ENCODE measurements at regions not wholly inside any gene's neighbourhood (a gene's known extent, or its start where the extent isn't known, plus 50 kb on each side); places are given as distances from the start of the nearest gene placed in this dataset.

- peak; percentile 53 for DNase-seq (ENCODE audit: low spot score)
Measured at GRCh38 chrX:10900585-10901289, 210.4 kb upstream of the HCCS start.

DNA sequence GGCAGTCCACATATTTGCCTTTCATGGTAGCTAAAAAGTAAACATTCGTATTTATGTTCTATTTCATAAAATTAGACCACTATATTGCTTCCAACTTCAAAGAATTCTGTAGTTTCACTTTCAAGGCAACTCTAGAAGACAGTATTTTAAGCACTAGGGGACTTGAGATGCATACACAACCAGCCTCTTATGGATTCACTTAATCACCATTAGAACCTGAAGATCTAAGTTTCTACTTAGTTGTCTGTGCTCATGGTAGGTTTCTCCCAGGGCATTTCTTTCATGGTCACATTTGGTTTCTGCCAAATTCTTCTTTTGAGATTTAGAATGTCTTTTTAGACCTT is 209.9 kb upstream of the HCCS start:
- DNase-seq (ENCODE audit: low spot score) = no peak

DNA sequence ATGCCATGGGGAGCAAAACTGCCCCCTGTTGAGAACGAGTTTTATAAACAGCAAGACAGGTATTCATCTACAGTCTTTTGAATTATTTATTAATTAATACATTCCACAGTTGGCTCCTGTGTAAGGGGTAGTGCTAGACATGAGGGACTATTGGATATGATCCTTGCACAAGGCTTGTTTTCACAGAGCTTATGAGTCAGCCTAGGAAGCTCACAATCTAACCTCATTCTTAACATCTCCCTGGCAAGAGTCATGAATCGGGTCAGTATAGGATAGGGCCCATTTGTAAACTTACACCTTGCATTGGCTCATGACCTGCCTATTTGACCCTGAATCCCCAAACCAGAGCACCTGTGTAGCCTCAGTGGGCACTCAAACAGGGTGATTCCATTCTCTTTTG is 209.1 kb upstream of the HCCS start:
- DNase-seq (ENCODE audit: low spot score) = no peak

DNA sequence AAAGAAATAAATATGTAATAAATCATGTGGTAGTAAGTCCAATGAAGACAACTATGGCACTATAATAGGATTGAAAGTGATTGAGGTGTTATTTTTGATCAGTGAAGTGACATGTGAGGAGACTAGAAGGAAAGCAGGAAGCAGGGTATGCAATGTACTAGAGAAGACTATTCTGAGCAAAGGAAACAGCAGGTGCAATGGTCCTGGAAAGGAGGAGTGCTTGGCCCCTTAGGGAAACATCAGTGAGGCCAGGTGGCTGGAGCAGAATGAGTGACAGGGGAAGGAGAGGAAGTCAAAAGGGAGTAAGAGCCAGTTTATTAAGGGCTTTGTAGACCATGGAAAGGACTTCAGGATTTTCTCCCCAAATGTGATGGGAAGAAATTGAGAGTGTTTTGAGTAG is 207.6 kb upstream of the HCCS start:
- DNase-seq (ENCODE audit: low spot score) = no peak

DNA sequence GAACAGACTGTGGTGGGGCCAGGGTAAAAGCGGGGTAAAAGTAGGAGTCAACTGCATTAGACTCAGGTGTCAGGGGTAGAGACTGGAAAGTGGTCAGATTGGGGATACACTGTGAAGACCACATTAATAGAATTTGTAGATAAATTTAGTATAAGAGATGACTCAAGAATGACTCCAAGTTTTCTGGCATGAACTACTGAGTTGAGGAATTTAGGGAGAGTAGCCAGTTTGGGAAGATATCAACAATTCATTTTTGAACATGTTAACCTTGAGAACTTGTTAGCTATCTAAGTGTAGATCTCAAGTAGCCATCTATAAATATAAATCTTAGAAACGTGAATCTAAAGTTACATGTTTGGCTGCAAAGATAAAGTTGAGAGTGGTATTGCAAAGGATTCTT is 206.9 kb upstream of the HCCS start:
- peak; percentile 18 for DNase-seq (ENCODE audit: low spot score)

DNA sequence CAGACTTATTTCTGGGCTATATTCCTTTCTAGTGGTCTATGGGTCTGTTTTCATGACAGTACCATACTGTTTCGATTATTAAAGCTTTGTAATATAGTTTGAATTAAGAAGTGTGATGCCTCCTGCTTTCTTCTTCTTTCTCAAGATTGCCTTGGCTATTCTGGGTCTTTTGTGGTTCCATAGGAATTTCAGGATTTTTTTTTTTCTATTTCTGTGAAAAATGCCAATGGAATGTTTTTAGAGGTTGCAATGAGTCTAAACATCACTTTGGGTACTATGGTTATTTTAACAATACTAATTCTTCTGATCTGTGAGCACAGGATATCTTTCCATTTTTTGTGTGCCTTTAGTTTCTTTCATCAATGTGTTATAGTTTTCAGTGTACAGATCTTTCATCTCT is 204.3 kb upstream of the HCCS start:
- DNase-seq (ENCODE audit: low spot score) = no peak

DNA sequence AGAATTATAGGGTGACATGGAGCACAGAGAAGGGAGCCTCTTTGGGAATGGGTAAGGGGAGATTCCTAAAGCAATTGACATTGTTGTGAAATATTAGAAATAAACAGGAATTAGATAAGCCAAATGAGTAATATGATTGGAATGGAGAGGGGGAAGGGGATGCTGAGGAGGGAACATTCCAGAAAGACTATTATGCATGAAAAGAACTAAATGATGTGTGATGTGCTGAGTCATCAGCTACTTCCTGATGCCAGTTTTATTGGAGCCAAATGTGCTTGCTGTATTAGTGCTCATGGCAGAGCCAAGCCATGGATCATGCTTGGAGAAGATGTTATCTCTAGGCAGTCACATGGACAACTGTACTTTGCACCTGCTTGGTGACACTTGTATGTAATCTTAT is 189.0 kb upstream of the HCCS start:
- peak; percentile 88 for DNase-seq (ENCODE audit: low spot score)

DNA sequence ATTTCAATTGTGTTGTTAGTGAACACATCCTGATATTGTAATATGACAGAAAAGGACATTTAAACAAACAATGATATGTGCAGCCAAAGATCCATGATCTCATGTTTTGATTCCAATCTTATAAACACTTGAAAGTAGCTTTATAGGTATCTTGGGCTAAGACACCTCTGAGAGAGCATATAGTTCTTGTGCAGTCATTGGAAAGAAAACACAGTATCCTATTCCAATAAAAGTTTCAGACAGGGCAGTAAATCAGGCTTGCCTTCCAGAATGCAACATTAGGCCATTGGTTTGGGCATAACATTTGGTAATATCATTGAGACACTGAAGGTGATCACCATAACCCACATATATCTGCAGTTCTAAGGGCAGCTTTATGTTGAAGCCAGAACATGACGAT is 188.3 kb upstream of the HCCS start:
- no peak for DNase-seq (ENCODE audit: low spot score)

- no peak for DNase-seq (ENCODE audit: low spot score)
Measured at GRCh38 chrX:10923466-10923865, 187.7 kb upstream of the HCCS start.

- DNase-seq (ENCODE audit: low spot score) = no peak
Measured at GRCh38 chrX:10926404-10926803, 184.7 kb upstream of the HCCS start.

- no peak for DNase-seq (ENCODE audit: low spot score)
Measured at GRCh38 chrX:10926891-10927290, 184.2 kb upstream of the HCCS start.

DNA sequence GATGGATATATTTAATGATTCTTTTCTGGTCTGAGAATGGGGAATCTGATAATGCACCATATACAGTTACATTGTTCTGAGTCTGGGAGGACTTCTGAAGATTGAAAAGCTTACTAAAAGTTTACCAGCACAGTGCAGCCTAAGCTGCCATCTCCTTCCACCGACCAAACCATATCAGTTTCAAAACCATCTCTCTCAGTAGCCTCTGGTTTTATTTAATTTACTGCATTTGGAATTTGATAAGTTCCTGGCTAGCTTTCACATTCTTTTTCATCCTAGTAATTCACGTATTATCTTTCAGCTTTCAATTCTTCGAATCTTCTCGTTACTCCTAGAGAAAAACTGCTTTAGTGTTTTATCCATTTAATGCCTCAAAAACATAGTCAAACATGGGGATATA is 181.4 kb upstream of the HCCS start:
- no peak for DNase-seq (ENCODE audit: low spot score)

- DNase-seq (ENCODE audit: low spot score) = no peak
Measured at GRCh38 chrX:10930151-10930550, 181.0 kb upstream of the HCCS start.

GRCh38 chrX:10931976-10932375 is 179.2 kb upstream of the HCCS start:
- DNase-seq (ENCODE audit: low spot score) = no peak

GRCh38 chrX:10932842-10933440 is 178.2 kb upstream of the HCCS start:
- DNase-seq (ENCODE audit: low spot score) = no peak

DNA sequence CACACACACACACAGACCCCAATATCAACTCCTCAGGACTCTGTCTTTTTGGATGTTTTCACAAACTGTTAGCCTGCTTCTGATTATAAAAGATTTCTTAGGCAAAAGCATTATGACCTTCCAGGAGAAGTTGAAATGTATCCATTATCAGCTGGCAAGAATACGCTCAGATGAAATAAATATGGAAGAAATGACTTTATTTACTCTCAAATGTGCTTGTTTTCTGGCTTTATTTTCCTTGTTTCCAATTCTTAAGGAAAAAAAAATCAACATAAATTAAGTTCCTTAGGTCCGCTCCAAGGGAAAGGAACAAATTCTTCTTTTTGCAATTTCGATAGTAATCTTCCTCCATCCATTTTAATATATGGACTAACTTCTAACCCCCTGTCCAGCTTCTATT is 175.6 kb upstream of the HCCS start:
- no peak for DNase-seq (ENCODE audit: low spot score)

DNA sequence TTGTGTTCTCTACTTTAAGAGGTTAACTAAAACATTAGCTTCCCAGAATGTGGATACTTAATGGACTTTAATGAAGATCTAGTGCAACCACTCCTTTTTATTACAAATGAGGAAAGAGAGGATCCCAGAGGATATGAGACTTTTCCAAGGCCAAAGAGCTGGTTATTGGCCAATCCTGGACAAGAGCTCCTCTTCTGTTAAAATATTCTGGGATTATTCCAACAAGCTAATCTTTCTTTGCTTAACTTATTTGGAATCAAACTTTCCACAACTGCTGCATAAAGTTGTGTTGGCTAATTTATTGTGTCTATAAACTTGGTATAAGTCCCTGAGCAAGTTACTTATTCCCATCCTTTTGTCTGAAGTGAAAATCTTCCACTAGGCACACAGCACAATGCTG is 174.2 kb upstream of the HCCS start:
- no peak for DNase-seq (ENCODE audit: low spot score)

DNA sequence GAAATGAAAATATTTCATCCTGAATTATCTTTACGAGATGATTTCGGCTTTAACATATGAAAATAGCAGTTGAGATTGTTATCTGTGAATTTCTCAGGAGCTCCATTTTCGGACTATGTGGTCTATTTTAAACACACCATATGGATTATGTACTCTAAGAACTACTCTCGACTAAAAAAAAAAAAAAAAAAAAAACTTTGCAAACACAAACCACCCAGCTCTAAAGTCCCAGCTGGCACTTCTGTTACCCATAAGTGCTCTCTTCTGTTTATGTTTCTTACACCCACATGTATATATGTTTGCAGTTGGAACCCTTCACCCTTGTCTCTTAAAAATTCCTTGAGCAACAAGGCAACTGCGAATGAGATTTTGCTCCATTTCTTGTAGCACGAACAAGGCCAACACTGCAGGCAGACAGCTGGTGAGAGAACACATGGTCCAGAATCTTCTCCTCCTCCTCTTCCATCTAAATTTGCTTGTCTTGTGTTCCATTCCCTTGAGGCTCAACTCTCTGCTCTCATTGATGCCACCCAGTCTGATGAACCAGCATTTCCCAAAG is 172.7 kb upstream of the HCCS start:
- DNase-seq (ENCODE audit: low spot score) = no peak

DNA sequence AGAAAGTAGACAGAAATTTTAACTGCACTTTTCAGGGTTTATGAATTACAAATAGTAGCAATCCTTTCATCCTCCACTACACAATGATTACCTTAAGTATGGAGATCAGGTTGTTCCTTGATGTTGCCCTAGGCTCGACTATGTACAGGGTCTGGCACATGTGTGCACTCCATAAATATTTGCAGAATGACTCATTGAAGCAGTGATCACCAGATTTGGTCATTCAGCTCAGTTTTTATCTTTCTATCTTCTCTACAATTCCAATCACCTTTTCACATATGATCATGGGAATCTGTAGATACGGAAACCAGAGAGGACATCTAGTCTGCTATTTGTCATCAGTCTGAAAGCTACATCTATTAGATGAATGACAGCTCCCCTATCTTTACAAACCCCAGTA is 171.7 kb upstream of the HCCS start:
- peak; percentile 22 for DNase-seq (ENCODE audit: low spot score)

DNA sequence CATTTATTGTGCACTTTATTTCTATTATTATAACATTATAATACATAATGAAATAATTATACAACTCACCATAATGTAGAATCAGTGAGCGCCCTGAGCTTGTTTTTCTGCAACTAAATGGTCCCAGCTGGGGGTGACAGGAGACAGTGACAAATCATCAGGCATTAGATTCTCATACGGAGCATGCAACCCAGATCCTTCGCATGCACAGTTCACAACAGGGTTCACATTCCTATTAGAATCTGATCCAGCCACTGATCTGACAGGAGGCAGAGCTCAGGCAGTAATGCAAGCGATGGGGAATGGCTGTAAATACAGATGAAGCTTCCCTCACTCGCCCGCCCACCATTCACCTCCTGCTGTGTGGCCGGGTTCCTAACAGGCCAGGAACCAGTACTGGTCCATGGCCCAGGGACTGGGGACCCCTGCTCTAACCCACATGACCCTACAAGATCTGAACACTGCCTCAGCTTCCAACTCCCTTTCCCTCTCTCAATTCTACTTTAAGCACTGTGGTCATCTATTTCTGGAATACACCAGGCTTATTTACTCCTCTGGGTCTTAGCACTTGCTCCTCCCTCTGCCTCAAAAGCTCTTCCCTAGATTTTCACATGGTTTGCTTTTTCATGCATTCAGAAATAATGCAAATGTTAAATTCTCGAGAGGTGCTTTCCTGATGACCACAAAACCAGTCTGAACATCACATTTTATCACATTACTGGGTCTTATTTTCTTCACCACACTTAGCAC is 166.8 kb upstream of the HCCS start:
- no peak for DNase-seq (ENCODE audit: low spot score)

DNA sequence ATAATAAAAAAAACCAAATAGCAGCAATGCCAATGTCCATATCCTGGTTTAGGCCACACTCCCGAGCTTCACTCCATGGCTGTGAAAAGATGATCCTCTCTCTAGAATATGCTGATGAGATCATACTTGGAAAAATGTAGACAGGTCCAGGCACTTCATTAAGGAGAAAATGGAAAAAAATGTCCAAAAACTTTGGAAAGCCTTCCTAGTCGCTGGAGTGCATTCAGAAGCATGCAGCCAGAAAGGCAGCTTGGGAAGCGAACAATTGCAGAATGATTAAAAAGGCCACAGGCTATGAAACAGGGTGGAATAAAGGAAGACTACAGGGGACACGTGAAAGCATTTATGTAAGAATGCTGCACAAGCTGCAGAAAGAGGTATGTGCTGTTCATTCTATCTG is 165.6 kb upstream of the HCCS start:
- no peak for DNase-seq (ENCODE audit: low spot score)

- DNase-seq (ENCODE audit: low spot score) = no peak
Measured at GRCh38 chrX:10949541-10949940, 161.6 kb upstream of the HCCS start.

DNA sequence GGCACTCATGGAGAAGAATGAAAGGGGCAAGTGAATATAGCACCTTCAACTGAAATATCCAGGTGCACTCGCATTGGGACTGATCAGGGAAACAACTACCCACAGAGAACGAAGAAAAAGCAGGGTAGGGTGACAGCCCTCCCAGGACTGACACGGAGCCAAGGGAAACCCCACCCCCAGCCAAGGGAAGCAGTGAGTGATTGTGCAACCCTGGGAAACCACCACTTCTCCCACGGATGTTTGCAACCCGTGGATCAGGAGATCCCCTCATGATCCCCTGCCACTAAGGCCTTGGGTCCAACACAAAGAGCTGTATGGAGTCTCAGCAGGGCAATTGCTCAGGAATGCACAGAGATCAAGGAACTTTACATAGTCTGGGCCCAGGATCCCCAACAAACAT is 158.5 kb upstream of the HCCS start:
- no peak for DNase-seq (ENCODE audit: low spot score)

Measured in A172 (cell line).